CD4-positive, CD25-positive, alpha-beta regulatory T cell (primary cell): ENCODE measurements at regions not wholly inside any gene's neighbourhood (a gene's known extent, or its start where the extent isn't known, plus 50 kb on each side); places are given as distances from the start of the nearest gene placed in this dataset.

Experiments used
- ATAC-seq, 2 donors: fragments of 150-1000 bp; cut with Tn5 transposase; one replicate each; pipeline ENCODE4 v1.10.0; 2021; ENCODE audit warnings: low read depth in 2 of 2, moderate number of reproducible peaks in 2 of 2, moderate library complexity in 1 of 2
- DNase-seq, 3 donors: peaks; one replicate each; pipeline versions ENCODE4 v3.0.0 to v3.0.0-alpha.2; 2012 to 2022; ENCODE audit warnings: mixed read lengths in 1 of 3
- H3K27ac ChIP-seq: one replicate; pipeline ENCODE4 v1.7.0; 2013; ENCODE audit warnings: mild to moderate bottlenecking, low read length; ENCODE audit not compliant: insufficient read depth, poor library complexity, severe bottlenecking
- H3K27me3 ChIP-seq: one replicate; pipeline ENCODE4 v1.7.0; 2013; ENCODE audit warnings: low read length; ENCODE audit not compliant: control insufficient read depth, insufficient read depth
- H3K36me3 ChIP-seq: one replicate; pipeline ENCODE4 v1.7.0; 2013; ENCODE audit warnings: mild to moderate bottlenecking, low read length, moderate library complexity; ENCODE audit not compliant: control insufficient read depth, insufficient read depth
- H3K4me1 ChIP-seq: 2 replicates; pipeline ENCODE4 v1.7.0; 2013; ENCODE audit warnings: mild to moderate bottlenecking, low read length; ENCODE audit not compliant: insufficient read depth, control insufficient read depth, poor library complexity, severe bottlenecking
- H3K4me3 ChIP-seq: one replicate; pipeline ENCODE4 v1.7.0; 2013; ENCODE audit warnings: low read depth, mild to moderate bottlenecking, low read length, moderate library complexity
- H3K9me3 ChIP-seq, 2 experiments: 1 replicate in 1 of 2; 2 replicates in 1 of 2; pipeline ENCODE4 v1.7.0; 2013; ENCODE audit warnings: low read length in 2 of 2, mild to moderate bottlenecking in 1 of 2, moderate library complexity in 1 of 2; ENCODE audit not compliant: control insufficient read depth in 2 of 2
- H3K27ac Mint-ChIP-seq, 3 donors: one replicate each; pipeline ENCODE4 v1.8.0; 2020 to 2022; ENCODE audit warnings: mild to moderate bottlenecking in 3 of 3, mixed read lengths in 3 of 3, moderate library complexity in 2 of 3
- H3K27me3 Mint-ChIP-seq: one replicate; pipeline ENCODE4 v1.8.0; 2022; ENCODE audit warnings: mild to moderate bottlenecking, mixed read lengths
- H3K36me3 Mint-ChIP-seq: one replicate; pipeline ENCODE4 v1.8.0; 2020; ENCODE audit warnings: mixed read lengths
- H3K4me1 Mint-ChIP-seq, 4 donors: one replicate each; pipeline ENCODE4 v1.8.0; 2020 to 2022; ENCODE audit warnings: mixed read lengths in 4 of 4, mild to moderate bottlenecking in 1 of 4
- H3K4me3 Mint-ChIP-seq, 4 donors: one replicate each; pipeline ENCODE4 v1.8.0; 2020 to 2022; ENCODE audit warnings: mild to moderate bottlenecking in 4 of 4, mixed read lengths in 4 of 4, moderate library complexity in 3 of 4
- H3K9me3 Mint-ChIP-seq, 7 donors: one replicate each; pipeline ENCODE4 v1.8.0; 2020 to 2022; ENCODE audit warnings: mixed read lengths in 7 of 7, mild to moderate bottlenecking in 3 of 7, moderate library complexity in 2 of 7

DNA sequence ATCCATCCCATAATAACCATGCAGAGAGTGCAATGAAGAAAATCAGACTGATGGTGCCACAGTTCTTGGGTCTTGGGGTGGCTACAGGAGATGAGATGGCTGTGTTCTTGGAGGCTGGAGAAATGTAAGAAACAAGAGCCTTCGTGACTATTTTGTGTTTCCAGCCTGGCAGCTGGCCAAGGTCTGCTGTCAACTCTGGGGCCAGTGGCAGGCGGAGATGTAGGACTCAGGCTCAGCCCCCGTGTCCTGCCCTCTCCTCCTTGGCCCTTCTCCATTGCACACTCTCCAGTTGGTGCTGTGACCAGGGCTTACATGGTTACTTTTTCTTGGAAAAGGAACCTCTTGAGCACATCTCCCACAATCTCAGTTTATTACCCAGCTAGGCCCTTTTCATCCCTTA lies 235.4 kb downstream of the DMRT2 start:
- Mint-ChIP-seq H3K4me3 (no peak overlapping the region), H3K27me3 (no peaks in the 10 kb centered on the region), H3K27ac (no peak overlapping the region), H3K4me1 (peaks cover 0 to 4% (median 0%) of the 10 kb centered on the region in 4 donors), H3K9me3 (peaks cover 0 to 14% (median 2%) of the 10 kb centered on the region in 7 donors), H3K36me3 (no peaks in the 10 kb centered on the region)
- no peak overlapping the region for H3K27ac ChIP-seq
- H3K4me3 ChIP-seq: no peak overlapping the region
- no peaks in the 10 kb centered on the region for H3K9me3 ChIP-seq
- no peaks in the 10 kb centered on the region for H3K36me3 ChIP-seq
- DNase-seq (no peak), ATAC-seq (no peak)
- H3K27me3 ChIP-seq: no peaks in the 10 kb centered on the region
- H3K4me1 ChIP-seq: no peaks in the 10 kb centered on the region

DNA sequence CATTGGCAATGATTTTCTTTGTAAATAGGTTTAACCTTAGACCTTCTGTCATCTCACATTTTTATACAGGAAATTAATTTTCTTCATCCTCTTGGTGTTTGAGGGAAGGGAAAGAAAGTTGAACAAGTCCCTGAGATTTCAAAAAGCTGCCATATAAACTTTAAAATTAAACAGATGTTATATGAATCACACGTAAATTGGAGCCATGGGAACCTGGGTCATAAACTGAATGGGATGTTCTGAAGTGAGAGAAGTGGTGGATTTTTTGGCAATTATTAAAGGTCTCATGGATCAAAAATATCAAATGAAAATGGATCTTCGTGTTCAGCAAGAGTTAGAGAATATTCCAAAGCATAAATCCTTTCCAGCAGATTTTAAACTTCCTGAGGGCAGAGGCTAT lies 242.2 kb downstream of the DMRT2 start:
- Mint-ChIP-seq H3K36me3 (no peaks in the 10 kb centered on the region), H3K27me3 (no peaks in the 10 kb centered on the region), H3K4me1 (no peaks in the 10 kb centered on the region), H3K4me3 (no peak overlapping the region), H3K27ac (no peak overlapping the region), H3K9me3 (peaks cover 0 to 3% (median 0%) of the 10 kb centered on the region in 7 donors)
- H3K27ac ChIP-seq: no peak overlapping the region
- no peak for DNase-seq
- H3K27me3 ChIP-seq: no peaks in the 10 kb centered on the region
- H3K9me3 ChIP-seq: no peaks in the 10 kb centered on the region
- H3K4me1 ChIP-seq: no peaks in the 10 kb centered on the region
- no peak overlapping the region for H3K4me3 ChIP-seq
- H3K36me3 ChIP-seq: no peaks in the 10 kb centered on the region
- ATAC-seq: no peak

DNA sequence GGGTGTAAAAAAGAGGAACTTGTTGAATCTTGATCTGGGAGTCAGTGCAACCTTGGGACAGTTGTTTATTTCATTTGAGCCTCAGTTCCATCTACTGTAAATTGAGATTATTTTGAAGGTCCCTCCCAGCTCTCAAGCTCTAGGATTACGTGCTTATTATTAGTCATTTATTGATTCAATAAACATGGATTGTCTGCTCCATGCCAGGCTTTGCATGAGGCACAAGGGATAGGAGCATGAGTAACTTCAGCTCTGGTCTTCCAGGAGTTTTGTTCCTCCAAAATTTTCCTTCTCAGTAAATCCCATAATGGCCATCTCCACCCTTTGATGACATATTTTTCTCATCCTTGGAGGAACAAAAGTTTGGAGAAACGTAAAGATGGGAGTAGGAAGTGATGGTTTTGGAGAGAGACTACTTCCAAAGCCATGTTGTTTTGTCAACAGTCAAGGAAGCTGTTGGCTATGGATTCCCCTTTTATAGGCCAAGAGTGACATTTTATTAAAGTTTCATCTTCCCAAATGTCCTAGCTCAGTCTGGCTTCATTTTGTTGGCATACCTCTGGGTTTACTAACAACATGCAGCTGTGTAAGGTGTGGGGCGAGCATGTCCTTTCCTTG lies 244.6 kb downstream of the DMRT2 start:
- H3K36me3 Mint-ChIP-seq: no peaks in the 10 kb centered on the region
- no peaks in the 10 kb centered on the region for H3K9me3 ChIP-seq
- no peaks in the 10 kb centered on the region for H3K27me3 ChIP-seq
- H3K4me1 ChIP-seq: no peaks in the 10 kb centered on the region
- no peak overlapping the region for H3K4me3 Mint-ChIP-seq
- ATAC-seq (no peak), DNase-seq (no peak)
- no peak overlapping the region for H3K27ac Mint-ChIP-seq
- no peaks in the 10 kb centered on the region for H3K27me3 Mint-ChIP-seq
- H3K27ac ChIP-seq: no peak overlapping the region
- peaks cover 0 to 3% (median 0%) of the 10 kb centered on the region in 7 donors for H3K9me3 Mint-ChIP-seq
- H3K4me3 ChIP-seq: no peak overlapping the region
- H3K36me3 ChIP-seq: no peaks in the 10 kb centered on the region
- H3K4me1 Mint-ChIP-seq: no peaks in the 10 kb centered on the region

DNA sequence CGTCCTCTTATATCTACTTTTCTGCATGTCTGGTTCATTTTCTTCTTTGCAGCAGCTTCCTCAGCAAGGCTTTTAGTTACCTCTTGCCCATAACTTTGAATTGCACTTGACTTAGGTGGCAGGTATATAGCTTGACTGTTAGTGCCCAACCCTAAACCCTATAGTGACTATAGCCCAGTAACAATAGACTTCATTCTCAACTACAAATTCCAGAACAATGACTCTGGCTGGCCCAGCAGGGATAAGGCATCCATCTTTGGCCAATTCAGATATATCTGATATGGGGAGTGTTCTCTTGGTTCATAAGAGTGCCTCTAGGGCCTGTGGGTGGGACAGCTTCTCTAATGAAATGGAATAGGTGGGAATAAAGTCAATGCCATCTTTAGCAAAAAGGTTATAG lies 246.2 kb downstream of the DMRT2 start:
- Mint-ChIP-seq H3K27me3 (no peaks in the 10 kb centered on the region), H3K4me3 (no peak overlapping the region), H3K36me3 (no peaks in the 10 kb centered on the region), H3K27ac (no peak overlapping the region), H3K9me3 (peaks cover 0 to 2% (median 0%) of the 10 kb centered on the region in 7 donors), H3K4me1 (no peaks in the 10 kb centered on the region)
- H3K4me3 ChIP-seq: no peak overlapping the region
- ATAC-seq: no peak
- no peak overlapping the region for H3K27ac ChIP-seq
- DNase-seq: no peak
- no peaks in the 10 kb centered on the region for H3K9me3 ChIP-seq
- H3K4me1 ChIP-seq: no peaks in the 10 kb centered on the region
- no peaks in the 10 kb centered on the region for H3K27me3 ChIP-seq
- no peaks in the 10 kb centered on the region for H3K36me3 ChIP-seq

DNA sequence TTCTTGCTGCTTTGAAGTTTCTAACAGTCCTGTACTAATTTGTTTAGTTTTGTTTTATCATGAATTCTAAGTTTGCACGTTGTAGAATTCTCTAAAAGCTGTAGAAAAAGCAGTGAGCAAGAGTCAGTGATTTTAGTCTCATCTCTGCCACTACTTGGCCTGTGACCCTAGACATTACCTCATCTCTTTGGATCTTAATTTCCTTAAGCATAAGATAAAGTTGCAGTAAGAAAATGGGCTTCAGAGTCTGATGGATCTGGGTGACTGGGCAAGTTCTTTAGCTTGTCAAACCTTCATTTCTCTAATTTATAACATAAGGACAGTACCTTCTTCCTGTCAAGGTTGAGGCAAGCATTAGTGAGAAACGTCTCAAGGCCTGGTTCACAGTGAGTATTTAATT lies 247.9 kb downstream of the DMRT2 start:
- no peaks in the 10 kb centered on the region for H3K27me3 Mint-ChIP-seq
- no peak overlapping the region for H3K27ac Mint-ChIP-seq
- H3K9me3 ChIP-seq: no peaks in the 10 kb centered on the region
- H3K4me3 ChIP-seq: no peak overlapping the region
- ATAC-seq (no peak), DNase-seq (no peak)
- H3K9me3 Mint-ChIP-seq: peaks cover 0 to 2% (median 0%) of the 10 kb centered on the region in 7 donors
- H3K27me3 ChIP-seq: no peaks in the 10 kb centered on the region
- H3K4me1 ChIP-seq: no peaks in the 10 kb centered on the region
- no peak overlapping the region for H3K4me3 Mint-ChIP-seq
- no peaks in the 10 kb centered on the region for H3K36me3 Mint-ChIP-seq
- H3K4me1 Mint-ChIP-seq: no peaks in the 10 kb centered on the region
- H3K36me3 ChIP-seq: no peaks in the 10 kb centered on the region
- no peak overlapping the region for H3K27ac ChIP-seq

DNA sequence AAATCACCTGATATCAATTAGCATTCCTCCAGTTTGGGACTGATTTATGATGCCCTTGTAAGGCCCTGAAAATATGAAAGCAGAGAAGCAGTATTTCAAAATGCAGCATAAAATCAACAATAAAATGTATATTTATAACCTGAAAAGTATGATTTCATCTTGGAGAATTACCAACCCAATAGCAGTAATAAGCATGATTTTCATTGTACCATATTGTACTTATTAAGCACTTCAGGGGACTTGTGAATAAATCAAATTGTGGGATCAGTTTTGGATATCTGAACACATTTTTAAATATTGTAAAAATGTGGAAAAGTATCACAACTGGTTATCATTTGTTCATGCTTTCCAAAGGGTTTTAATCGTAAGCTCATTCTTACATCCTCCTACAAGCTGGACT lies 250.8 kb downstream of the DMRT2 start:
- Mint-ChIP-seq H3K9me3 (peaks cover 0 to 5% (median 0%) of the 10 kb centered on the region in 7 donors), H3K36me3 (no peaks in the 10 kb centered on the region), H3K27me3 (no peaks in the 10 kb centered on the region), H3K27ac (no peak overlapping the region), H3K4me1 (no peaks in the 10 kb centered on the region), H3K4me3 (no peak overlapping the region)
- no peak for DNase-seq
- no peaks in the 10 kb centered on the region for H3K4me1 ChIP-seq
- H3K4me3 ChIP-seq: no peak overlapping the region
- H3K27me3 ChIP-seq: no peaks in the 10 kb centered on the region
- no peaks in the 10 kb centered on the region for H3K36me3 ChIP-seq
- no peak overlapping the region for H3K27ac ChIP-seq
- H3K9me3 ChIP-seq: no peaks in the 10 kb centered on the region
- ATAC-seq: no peak

DNA sequence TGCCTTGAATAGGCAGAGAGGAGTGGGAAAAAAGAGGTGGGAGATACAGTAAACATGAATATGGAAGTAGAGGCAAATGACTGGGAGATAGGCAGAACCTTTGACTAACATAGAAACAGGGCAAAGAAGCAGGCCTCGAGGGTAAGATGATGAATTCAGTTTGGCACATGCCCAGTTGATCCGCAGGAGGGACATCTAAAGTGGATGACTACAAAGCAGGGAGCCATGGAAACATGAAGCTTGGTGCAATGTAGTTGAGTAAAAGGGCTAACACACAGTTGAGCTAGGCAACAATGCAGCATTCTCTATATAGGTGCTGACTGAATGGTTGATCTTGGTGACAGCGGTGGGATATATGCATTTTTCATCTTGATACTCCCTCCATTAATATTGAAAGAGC lies 253.8 kb downstream of the DMRT2 start:
- no peaks in the 10 kb centered on the region for H3K27me3 Mint-ChIP-seq
- no peaks in the 10 kb centered on the region for H3K36me3 ChIP-seq
- DNase-seq (no peak), ATAC-seq (no peak)
- no peak overlapping the region for H3K4me3 Mint-ChIP-seq
- H3K27me3 ChIP-seq: no peaks in the 10 kb centered on the region
- no peak overlapping the region for H3K27ac Mint-ChIP-seq
- H3K4me3 ChIP-seq: no peak overlapping the region
- no peaks in the 10 kb centered on the region for H3K4me1 ChIP-seq
- no peaks in the 10 kb centered on the region for H3K36me3 Mint-ChIP-seq
- no peaks in the 10 kb centered on the region for H3K4me1 Mint-ChIP-seq
- peaks cover 0 to 5% (median 0%) of the 10 kb centered on the region in 7 donors for H3K9me3 Mint-ChIP-seq
- no peak overlapping the region for H3K27ac ChIP-seq
- no peaks in the 10 kb centered on the region for H3K9me3 ChIP-seq

DNA sequence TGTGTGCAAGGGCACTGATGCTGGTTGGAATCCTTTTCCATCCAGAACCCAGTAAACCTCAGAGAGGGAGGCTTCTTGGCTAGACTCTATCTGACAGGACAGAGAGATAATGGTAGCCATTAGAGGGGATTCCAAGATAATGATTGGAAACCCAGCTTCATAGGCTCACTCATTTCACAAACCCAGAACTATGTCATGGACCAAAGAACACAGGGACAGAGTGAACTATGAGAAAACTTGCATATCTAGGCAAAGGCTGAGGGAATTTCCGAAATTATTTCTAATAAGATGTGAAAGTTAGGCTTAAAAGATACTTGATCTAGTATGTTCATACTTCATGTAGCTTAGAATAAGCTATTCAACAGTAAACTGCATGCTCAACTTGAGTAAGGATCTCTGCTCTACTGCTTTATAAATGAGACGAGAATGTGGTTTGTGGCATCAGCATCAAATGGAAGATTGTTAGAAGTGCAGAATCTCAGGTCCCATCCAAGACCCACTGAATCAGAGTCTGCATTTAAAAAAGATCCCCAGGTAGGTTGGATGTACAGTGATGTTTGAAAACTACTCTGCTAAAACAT lies 261.4 kb downstream of the DMRT2 start:
- H3K27me3 ChIP-seq: no peaks in the 10 kb centered on the region
- no peaks in the 10 kb centered on the region for H3K4me1 ChIP-seq
- no peaks in the 10 kb centered on the region for H3K9me3 ChIP-seq
- ATAC-seq (no peak), DNase-seq (no peak)
- Mint-ChIP-seq H3K36me3 (no peaks in the 10 kb centered on the region), H3K9me3 (peaks cover 0 to 3% (median 0%) of the 10 kb centered on the region in 7 donors), H3K4me1 (no peaks in the 10 kb centered on the region), H3K4me3 (no peak overlapping the region), H3K27ac (no peak overlapping the region), H3K27me3 (no peaks in the 10 kb centered on the region)
- no peaks in the 10 kb centered on the region for H3K36me3 ChIP-seq
- no peak overlapping the region for H3K4me3 ChIP-seq
- no peak overlapping the region for H3K27ac ChIP-seq
